ENCODE measurements at regions not wholly inside any gene's neighbourhood (a gene's known extent, or its start where the extent isn't known, plus 50 kb on each side); places are given as distances from the start of the nearest gene placed in this dataset.

GRCh38 chr12:93081810-93082165 is 152.7 kb upstream of the EEA1 start:
- peak overlapping the region; percentile 27; the same call in 1 of the 2 replicates for H3K27ac ChIP-seq
- H3K9me3 ChIP-seq (ENCODE audit: insufficient read depth, low read depth): no peaks in the 10 kb centered on the region; the same call in 1 of the 2 replicates
- no peaks in the 10 kb centered on the region for H3K27me3 ChIP-seq (ENCODE audit: insufficient read depth, low read depth)
- H3K4me1 ChIP-seq (replicated peaks; ENCODE audit: insufficient read depth): peaks cover 32% of the 10 kb centered on the region
- H3K9me2 ChIP-seq (ENCODE audit: insufficient read depth): no peaks in the 10 kb centered on the region
- peak; percentile 67 to 70 for DNase-seq
- ChIA-PET POLR2A (ENCODE audit: unreplicated experiment) (no interaction called here), CTCF (no interaction called here)
- H3K79me2 ChIP-seq (ENCODE audit: low read depth): no peaks in the 10 kb centered on the region
- H3K36me3 ChIP-seq (ENCODE audit: low read depth): no peaks in the 10 kb centered on the region
- H3K4me3 ChIP-seq: no peak overlapping the region
- H2AFZ ChIP-seq: no peak overlapping the region; the same call in 1 of the 2 replicates
- H3F3A ChIP-seq (ENCODE audit: insufficient read depth, low read depth): peaks cover 23% of the 10 kb centered on the region
- no peak overlapping the region for H3K4me2 ChIP-seq
- no TSS peak for BruUV-seq (replicated peaks)
- no peak for TF ChIP-seq EZH2 (IDR thresholded peaks at IDR 0.05; ENCODE audit: low read depth)
- TF ChIP-seq, protein P1, sequence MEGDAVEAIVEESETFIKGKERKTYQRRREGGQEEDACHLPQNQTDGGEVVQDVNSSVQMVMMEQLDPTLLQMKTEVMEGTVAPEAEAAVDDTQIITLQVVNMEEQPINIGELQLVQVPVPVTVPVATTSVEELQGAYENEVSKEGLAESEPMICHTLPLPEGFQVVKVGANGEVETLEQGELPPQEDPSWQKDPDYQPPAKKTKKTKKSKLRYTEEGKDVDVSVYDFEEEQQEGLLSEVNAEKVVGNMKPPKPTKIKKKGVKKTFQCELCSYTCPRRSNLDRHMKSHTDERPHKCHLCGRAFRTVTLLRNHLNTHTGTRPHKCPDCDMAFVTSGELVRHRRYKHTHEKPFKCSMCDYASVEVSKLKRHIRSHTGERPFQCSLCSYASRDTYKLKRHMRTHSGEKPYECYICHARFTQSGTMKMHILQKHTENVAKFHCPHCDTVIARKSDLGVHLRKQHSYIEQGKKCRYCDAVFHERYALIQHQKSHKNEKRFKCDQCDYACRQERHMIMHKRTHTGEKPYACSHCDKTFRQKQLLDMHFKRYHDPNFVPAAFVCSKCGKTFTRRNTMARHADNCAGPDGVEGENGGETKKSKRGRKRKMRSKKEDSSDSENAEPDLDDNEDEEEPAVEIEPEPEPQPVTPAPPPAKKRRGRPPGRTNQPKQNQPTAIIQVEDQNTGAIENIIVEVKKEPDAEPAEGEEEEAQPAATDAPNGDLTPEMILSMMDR (conservative IDR thresholded peaks at IDR 0.05): no peak
- no peaks in the 10 kb centered on the region for H4K20me1 ChIP-seq (ENCODE audit: insufficient read depth)
- intact Hi-C loops (cut with micrococcal nuclease; ENCODE audit: unreplicated experiment): loop anchor here (5.0 kb wide), 1 partner anchor 296 kb away; the partner anchor contains the start of gene NUDT4

DNA sequence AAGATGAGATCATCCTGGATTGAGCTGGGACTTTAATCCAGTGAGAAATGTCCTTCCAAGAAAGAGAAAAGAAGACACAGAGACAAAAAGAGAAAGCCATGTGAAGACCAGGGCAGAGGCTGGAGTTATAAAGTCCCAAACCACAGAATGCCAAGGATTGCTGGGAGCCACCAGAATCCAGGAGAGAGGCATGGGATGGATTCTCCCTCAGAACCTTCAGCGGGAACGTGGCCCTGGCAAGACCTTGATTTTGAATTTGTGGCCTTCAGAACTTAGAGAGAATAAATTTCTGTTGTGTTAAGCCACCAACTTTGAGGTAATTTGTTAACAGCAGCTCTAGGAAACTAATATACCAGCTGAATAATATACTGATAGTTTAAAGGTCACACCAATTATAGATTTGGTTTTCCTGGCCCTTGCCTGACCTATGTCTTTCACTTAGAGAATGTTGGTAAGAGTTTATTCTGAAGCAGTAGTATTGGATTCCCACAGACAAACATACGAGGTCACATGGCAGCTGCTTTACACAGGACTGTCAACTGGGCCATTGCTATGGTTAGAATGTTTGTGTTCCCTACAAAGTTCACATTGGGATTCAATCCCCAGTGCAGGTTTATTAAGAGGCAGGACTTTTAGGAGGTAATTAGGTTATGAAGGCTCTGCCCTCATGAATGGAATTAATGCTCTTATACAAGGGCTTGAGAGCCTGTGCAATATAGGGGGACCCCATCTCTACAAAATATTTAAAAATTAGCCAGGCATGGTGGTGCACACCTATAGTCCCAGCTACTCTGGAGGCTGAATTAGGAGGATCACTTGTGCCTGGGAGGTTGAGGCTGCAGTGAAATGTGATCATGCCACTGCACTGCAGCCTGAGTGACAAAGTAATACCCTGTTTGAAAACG is 156.5 kb upstream of the EEA1 start:
- DNase-seq: no peak

GRCh38 chr12:93086288-93086727 is 157.2 kb upstream of the EEA1 start:
- Histone ChIP-seq H3K36me3 (ENCODE audit: low read depth) (no peaks in the 10 kb centered on the region), H3K4me3 (no peak overlapping the region), H3K79me2 (ENCODE audit: low read depth) (no peaks in the 10 kb centered on the region), H3K9me2 (ENCODE audit: insufficient read depth) (no peaks in the 10 kb centered on the region), H3K27ac (peak overlapping the region; percentile 93; the same call in 1 of the 2 replicates), H3K4me2 (no peak overlapping the region), H3K4me1 (replicated peaks; ENCODE audit: insufficient read depth) (peaks cover 60% of the 10 kb centered on the region), H4K20me1 (ENCODE audit: insufficient read depth) (no peaks in the 10 kb centered on the region; the same call in 1 of the 2 replicates), H2AFZ (no peak overlapping the region), H3K9me3 (ENCODE audit: insufficient read depth, low read depth) (peaks cover 6% of the 10 kb centered on the region; the same call in 1 of the 2 replicates), H3F3A (ENCODE audit: insufficient read depth, low read depth) (peaks cover 48% of the 10 kb centered on the region), H3K27me3 (ENCODE audit: insufficient read depth, low read depth) (no peaks in the 10 kb centered on the region)
- CTCF ChIA-PET: no interaction called here
- POLR2A ChIA-PET (ENCODE audit: unreplicated experiment): no interaction called here
- BruUV-seq (replicated peaks): no TSS peak
- intact Hi-C loops (cut with micrococcal nuclease; ENCODE audit: unreplicated experiment): loop anchor here (2.0 to 5.0 kb wide), 3 partner anchors 100 to 228 kb away; no protein-coding TSS in a partner anchor
- no peak for TF ChIP-seq EZH2 (IDR thresholded peaks at IDR 0.05; ENCODE audit: low read depth)
- TF ChIP-seq, protein P1 (conservative IDR thresholded peaks at IDR 0.05): no peak
- DNase-seq: no peak

More for the DNA sequence above, 156.5 kb upstream of the EEA1 start:
- TF ChIP-seq, protein P1 (conservative IDR thresholded peaks at IDR 0.05): no peak
- no peak for TF ChIP-seq EZH2 (IDR thresholded peaks at IDR 0.05; ENCODE audit: low read depth)
- Histone ChIP-seq H3F3A (ENCODE audit: insufficient read depth, low read depth) (peaks cover 46% of the 10 kb centered on the region), H3K9me2 (ENCODE audit: insufficient read depth) (no peaks in the 10 kb centered on the region), H3K9me3 (ENCODE audit: insufficient read depth, low read depth) (peaks cover 6% of the 10 kb centered on the region; the same call in 1 of the 2 replicates), H3K36me3 (ENCODE audit: low read depth) (no peaks in the 10 kb centered on the region), H4K20me1 (ENCODE audit: insufficient read depth) (no peaks in the 10 kb centered on the region; the same call in 1 of the 2 replicates), H3K4me2 (no peak overlapping the region), H3K79me2 (ENCODE audit: low read depth) (no peaks in the 10 kb centered on the region), H3K4me3 (no peak overlapping the region), H3K4me1 (replicated peaks; ENCODE audit: insufficient read depth) (peaks cover 60% of the 10 kb centered on the region), H3K27ac (0 out of 2 replicates have a peak overlapping the region, but pooled peaks have one; percentile 18), H2AFZ (no peak overlapping the region), H3K27me3 (ENCODE audit: insufficient read depth, low read depth) (no peaks in the 10 kb centered on the region)
- CTCF ChIA-PET: interaction anchor here (0.6 kb wide), 1 partner anchor 38 kb away, joined by 3 read pairs; no protein-coding TSS in a partner anchor
- POLR2A ChIA-PET (ENCODE audit: unreplicated experiment): no interaction called here
- no TSS peak for BruUV-seq (replicated peaks)
- intact Hi-C loops (cut with micrococcal nuclease; ENCODE audit: unreplicated experiment): loop anchor here (2.0 to 5.0 kb wide), 3 partner anchors 99 to 229 kb away; no protein-coding TSS in a partner anchor
